Prostate gland (tissue), 2 donors: ENCODE measurements at regions not wholly inside any gene's neighbourhood (a gene's known extent, or its start where the extent isn't known, plus 50 kb on each side); places are given as distances from the start of the nearest gene placed in this dataset.

ENCODE experiments used
- DNase-seq: peaks from one replicate; pipeline ENCODE4 v3.0.0-alpha.2; 2019; ENCODE audit warnings: low spot score
- H3K27ac ChIP-seq, 2 donors: fragments of 200-600 bp; sonication (generic); 2 replicates each; pipeline ENCODE4 v1.5.1; 2017 to 2019
- H3K27me3 ChIP-seq: fragments of 200-600 bp; sonication (generic); replicated peaks from 2 replicates; pipeline ENCODE4 v1.5.1; 2019; ENCODE audit not compliant: insufficient read depth
- H3K36me3 ChIP-seq, 2 donors: fragments of 200-600 bp; sonication (generic); 1 replicate in 1 of 2; 2 replicates in 1 of 2; pipeline versions ENCODE4 v1.5.1 to v1.8.1; 2017 to 2019
- H3K4me1 ChIP-seq: fragments of 200-600 bp; sonication (generic); replicated peaks from 2 replicates; pipeline ENCODE4 v1.5.1; 2019
- H3K4me3 ChIP-seq, 2 donors: fragments of 200-600 bp; sonication (generic); 2 replicates each; pipeline ENCODE4 v1.5.1; 2017 to 2019
- H3K9me3 ChIP-seq: fragments of 200-600 bp; sonication (generic); 2 replicates; pipeline ENCODE4 v1.5.1; 2017
- CTCF ChIP-seq, 4 experiments: fragments of 200-600 bp in 2 of 4; fragments of 450-650 bp in 2 of 4; sonication (generic) in 2 of 4; IDR thresholded peaks; 1 replicate in 3 of 4; 2 replicates in 1 of 4; pipeline ENCODE4 v1.5.1; 2016 to 2019; ENCODE audit warnings: antibody characterized with exemption in 4 of 4, mild to moderate bottlenecking in 2 of 4, moderate library complexity in 2 of 4
- POLR2A ChIP-seq: fragments of 450-650 bp; IDR thresholded peaks from one replicate; pipeline ENCODE4 v1.6.1; 2016; ENCODE audit warnings: antibody characterized with exemption, mild to moderate bottlenecking
- POLR2AphosphoS5 ChIP-seq: sonication (generic); formaldehyde crosslinking; IDR thresholded peaks from one replicate; pipeline ENCODE4 v1.6.1; 2017; ENCODE audit warnings: antibody characterized with exemption
- whole genome bisulfite sequencing: methylation state at CpG from one replicate; pipeline ENCODE4 v1.1.5; 2018; 5-methylcytosine and 5-hydroxymethylcytosine counted together
- intact Hi-C: fragments of 100-400 bp; cut with DNase I; formaldehyde crosslinking; loops from one replicate; pipeline ENCODE4 v1.14.2; 2022

DNA sequence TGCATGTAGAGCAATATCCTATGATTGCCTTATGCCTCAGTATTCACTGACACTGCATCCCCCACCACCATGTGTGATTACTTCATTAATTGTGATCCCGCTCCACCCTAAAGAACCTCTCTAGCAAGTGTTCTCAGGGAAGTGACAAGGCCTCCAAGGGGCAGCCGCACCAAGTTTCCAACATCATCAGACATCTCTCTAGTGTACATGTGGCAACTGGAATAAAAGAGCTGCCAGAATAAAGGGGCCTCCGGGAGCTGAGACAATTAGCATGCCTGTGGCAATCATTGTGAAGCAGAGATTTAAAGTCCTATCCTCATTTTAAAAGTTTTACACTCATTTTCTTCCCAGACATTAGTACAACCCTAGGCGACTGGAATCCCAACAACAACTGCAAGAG, 902.1 kb upstream of the SEMA6D start:
- H3K27me3 ChIP-seq = no peaks in the 10 kb centered on the region
- WGBS = 77% methylated on average over 4 of the region's 4 CpGs
- H3K27ac ChIP-seq = no peak overlapping the region
- H3K4me1 ChIP-seq = no peaks in the 10 kb centered on the region
- H3K36me3 ChIP-seq = no peaks in the 10 kb centered on the region
- no peak for DNase-seq
- no peak for TF ChIP-seq POLR2A
- H3K9me3 ChIP-seq = no peaks in the 10 kb centered on the region
- no peak overlapping the region for H3K4me3 ChIP-seq
- intact Hi-C loops = no loop called here

DNA sequence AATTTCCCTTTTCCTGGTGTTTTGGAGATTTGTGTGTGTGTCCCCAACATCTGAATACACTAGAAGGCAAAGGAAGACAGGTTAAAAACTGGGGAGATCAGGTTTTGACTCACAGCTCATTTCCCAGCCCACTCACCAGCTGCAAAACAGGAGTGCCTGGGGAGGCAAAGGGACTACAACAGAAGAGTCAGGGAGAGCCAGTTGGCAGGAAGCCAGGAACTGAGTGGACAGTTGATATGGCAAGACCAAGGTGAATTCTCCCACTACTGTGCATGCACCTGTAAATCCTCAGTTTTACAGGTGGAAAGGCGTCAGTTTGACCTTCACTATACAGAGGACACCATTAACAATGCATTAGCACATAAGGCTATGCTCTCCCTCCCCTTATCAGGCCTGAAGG, 901.5 kb upstream of the SEMA6D start:
- 65% methylated on average over 1 of the region's 1 CpG for WGBS
- Histone ChIP-seq H3K4me1 (no peaks in the 10 kb centered on the region), H3K4me3 (no peak overlapping the region), H3K36me3 (no peaks in the 10 kb centered on the region), H3K27me3 (no peaks in the 10 kb centered on the region), H3K9me3 (no peaks in the 10 kb centered on the region), H3K27ac (no peak overlapping the region)
- no peak for DNase-seq
- intact Hi-C loops = no loop called here
- no peak for TF ChIP-seq POLR2AphosphoS5
- no peak for TF ChIP-seq CTCF (IDR thresholded peaks at IDR 0.05)
- no peak for TF ChIP-seq POLR2A

DNA sequence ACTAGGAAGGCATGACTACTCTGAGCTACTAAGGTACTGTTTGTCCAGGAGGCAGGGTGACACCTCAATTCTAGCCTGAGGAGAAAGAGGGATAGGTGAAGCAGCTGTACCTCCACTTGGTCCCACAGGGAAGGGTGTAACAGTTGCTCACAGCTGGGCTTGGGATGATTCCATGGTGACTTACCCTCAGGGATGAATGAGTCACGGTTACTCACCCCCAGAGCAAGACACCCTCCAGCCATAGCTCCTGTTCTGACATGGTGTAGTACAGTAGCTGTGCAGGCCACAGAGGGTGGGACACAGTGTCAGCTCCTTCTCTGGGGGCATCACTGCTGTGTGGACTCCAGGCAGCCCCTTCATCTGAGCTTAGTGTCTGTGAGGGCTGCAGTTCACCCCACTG, 868.6 kb upstream of the SEMA6D start:
- Histone ChIP-seq H3K9me3 (no peaks in the 10 kb centered on the region), H3K27me3 (no peaks in the 10 kb centered on the region), H3K4me3 (no peak overlapping the region), H3K4me1 (no peaks in the 10 kb centered on the region), H3K27ac (no peak overlapping the region), H3K36me3 (no peaks in the 10 kb centered on the region)
- DNase-seq = no peak
- TF ChIP-seq POLR2AphosphoS5 (no peak), CTCF (IDR thresholded peaks at IDR 0.05) (no peak), POLR2A (no peak)
- intact Hi-C loops = no loop called here
- 88% methylated on average over 1 of the region's 1 CpG for WGBS

- no peaks in the 10 kb centered on the region for H3K9me3 ChIP-seq
- no peak for DNase-seq
- no peaks in the 10 kb centered on the region for H3K27me3 ChIP-seq
- H3K36me3 ChIP-seq = no peaks in the 10 kb centered on the region
- no peak overlapping the region for H3K27ac ChIP-seq
- H3K4me1 ChIP-seq = no peaks in the 10 kb centered on the region
- no peak overlapping the region for H3K4me3 ChIP-seq
- TF ChIP-seq POLR2AphosphoS5 = no peak
- no peak for TF ChIP-seq POLR2A
- TF ChIP-seq CTCF (IDR thresholded peaks at IDR 0.05) = no peak
- intact Hi-C loops = no loop called here
- WGBS = 50% methylated on average over 2 of the region's 2 CpGs
Observed at GRCh38 chr15:46853600-46853999, 863.7 kb upstream of the SEMA6D start.

DNA sequence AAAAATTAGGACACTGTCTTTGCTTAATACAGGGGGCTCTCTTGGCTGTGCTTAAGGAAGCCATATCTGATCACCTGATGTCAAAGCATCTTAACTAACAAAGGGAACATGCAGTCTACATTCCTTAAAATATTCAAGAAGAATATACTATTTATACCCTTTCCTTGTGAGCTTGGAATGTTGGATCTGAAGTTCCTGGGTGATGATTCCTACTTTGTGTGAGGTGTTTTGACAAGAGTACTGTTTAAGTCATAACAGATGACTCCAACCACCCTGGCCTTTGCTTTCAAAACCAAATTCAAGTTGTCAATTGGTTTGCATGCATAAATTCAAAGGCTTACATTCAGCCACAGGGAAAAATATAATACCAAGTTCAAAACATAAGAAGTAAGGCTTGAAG, 862.7 kb upstream of the SEMA6D start:
- no peak overlapping the region for H3K27ac ChIP-seq
- intact Hi-C loops = no loop called here
- TF ChIP-seq POLR2AphosphoS5 = no peak
- no peak for TF ChIP-seq CTCF (IDR thresholded peaks at IDR 0.05)
- TF ChIP-seq POLR2A = no peak
- H3K4me3 ChIP-seq = no peak overlapping the region
- no peaks in the 10 kb centered on the region for H3K9me3 ChIP-seq
- H3K27me3 ChIP-seq = no peaks in the 10 kb centered on the region
- no peak for DNase-seq
- H3K36me3 ChIP-seq = no peaks in the 10 kb centered on the region
- no peaks in the 10 kb centered on the region for H3K4me1 ChIP-seq
